Hepatocyte (in vitro differentiated cells): ENCODE measurements at regions not wholly inside any gene's neighbourhood (a gene's known extent, or its start where the extent isn't known, plus 50 kb on each side); places are given as distances from the start of the nearest gene placed in this dataset.

Experiments used
- CTCF ChIP-seq: fragments of 200-600 bp; sonication (generic); IDR thresholded peaks from 2 replicates; pipeline ENCODE4 v1.5.1; 2016; ENCODE audit warnings: antibody characterized with exemption, mild to moderate bottlenecking; ENCODE audit not compliant: poor library complexity
- EZH2 ChIP-seq: fragments of 200-600 bp; sonication (generic); IDR thresholded peaks from 2 replicates; pipeline ENCODE4 v1.6.1; 2016; ENCODE audit warnings: antibody characterized with exemption, mild to moderate bottlenecking, borderline replicate concordance

DNA sequence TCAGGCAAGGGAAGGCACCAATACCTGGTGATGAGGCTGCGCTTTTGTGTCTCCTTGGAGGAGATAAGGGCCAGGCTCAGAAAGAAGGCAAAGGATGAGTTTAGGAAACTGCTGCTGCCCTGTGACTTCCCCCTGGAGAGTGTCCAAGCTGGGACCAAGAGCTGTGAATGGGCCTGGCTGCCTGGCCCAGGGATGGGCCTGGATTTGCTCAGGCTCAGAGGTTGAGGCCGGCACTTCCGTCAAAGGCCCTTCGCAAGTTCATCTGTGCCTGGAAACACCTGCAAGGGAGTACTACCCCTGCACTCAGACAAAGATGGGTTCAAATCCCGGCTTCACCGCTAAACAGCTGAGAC lies 50.5 kb upstream of the NANOS1 start:
- TF ChIP-seq CTCF = no peak
- no peak for TF ChIP-seq EZH2
